Choroid plexus epithelial cell (primary cell): ENCODE measurements at regions not wholly inside any gene's neighbourhood (a gene's known extent, or its start where the extent isn't known, plus 50 kb on each side); places are given as distances from the start of the nearest gene placed in this dataset.
A peak's percentile ranks its signal among the peaks of the same experiment; 100 is the strongest.

ENCODE experiments used
- DNase-seq: peaks from one replicate; pipeline ENCODE4 v3.0.0-alpha.2; 2010; ENCODE audit warnings: low read depth
- H3K4me3 ChIP-seq: 2 replicates; pipeline ENCODE4 v1.5.1; 2011; ENCODE audit warnings: low read depth, mild to moderate bottlenecking, control low read depth, low read length, moderate library complexity
- TF ChIP-seq, protein P1 (sequence below): conservative IDR thresholded peaks from 2 replicates; pipeline ENCODE4 v1.5.1; 2011; ENCODE audit warnings: low read depth, mild to moderate bottlenecking, control low read depth, inconsistent platforms, low read length, moderate library complexity

DNA sequence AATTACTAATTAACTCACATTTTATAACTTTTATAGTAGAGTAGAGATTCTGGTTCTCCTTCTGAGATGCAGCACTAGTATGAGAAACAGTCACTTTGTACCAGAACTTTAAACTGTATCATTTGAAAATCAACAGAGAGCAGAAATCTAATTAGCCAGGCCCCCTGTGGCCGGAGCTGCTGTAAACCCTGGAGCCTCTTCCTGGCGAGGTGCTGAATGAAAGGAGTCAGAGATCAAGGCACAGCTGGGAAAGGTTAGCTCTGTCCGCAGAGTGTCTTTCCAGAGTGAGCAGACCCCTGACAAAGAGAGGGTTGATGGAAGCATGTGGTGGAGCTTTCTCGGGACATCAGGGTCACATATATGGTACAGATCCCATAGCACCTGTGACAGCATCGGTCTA, 703.8 kb downstream of the RFPL4B start:
- peak; percentile 44 for DNase-seq
- TF ChIP-seq, protein P1, sequence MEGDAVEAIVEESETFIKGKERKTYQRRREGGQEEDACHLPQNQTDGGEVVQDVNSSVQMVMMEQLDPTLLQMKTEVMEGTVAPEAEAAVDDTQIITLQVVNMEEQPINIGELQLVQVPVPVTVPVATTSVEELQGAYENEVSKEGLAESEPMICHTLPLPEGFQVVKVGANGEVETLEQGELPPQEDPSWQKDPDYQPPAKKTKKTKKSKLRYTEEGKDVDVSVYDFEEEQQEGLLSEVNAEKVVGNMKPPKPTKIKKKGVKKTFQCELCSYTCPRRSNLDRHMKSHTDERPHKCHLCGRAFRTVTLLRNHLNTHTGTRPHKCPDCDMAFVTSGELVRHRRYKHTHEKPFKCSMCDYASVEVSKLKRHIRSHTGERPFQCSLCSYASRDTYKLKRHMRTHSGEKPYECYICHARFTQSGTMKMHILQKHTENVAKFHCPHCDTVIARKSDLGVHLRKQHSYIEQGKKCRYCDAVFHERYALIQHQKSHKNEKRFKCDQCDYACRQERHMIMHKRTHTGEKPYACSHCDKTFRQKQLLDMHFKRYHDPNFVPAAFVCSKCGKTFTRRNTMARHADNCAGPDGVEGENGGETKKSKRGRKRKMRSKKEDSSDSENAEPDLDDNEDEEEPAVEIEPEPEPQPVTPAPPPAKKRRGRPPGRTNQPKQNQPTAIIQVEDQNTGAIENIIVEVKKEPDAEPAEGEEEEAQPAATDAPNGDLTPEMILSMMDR: peak; percentile 9
- no peak overlapping the region for H3K4me3 ChIP-seq

DNA sequence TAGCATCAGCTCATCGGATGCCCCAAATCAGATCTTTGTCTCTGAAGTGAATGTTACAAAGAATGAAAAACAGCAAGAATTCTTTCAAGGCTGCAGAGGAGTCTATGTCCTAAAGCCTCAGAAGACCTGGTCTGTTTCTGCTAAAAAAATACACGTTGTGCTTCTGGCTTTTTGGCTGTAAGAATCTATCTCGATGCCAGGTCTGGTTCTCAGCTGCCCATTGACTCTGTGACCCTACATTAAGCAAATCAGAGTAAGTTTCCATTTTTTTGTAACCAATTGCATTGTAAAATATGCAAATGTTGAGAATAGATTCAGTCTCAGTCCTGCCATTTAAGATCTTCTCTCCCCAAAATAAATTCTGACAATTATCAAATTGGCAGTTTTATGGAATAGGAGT, 705.4 kb downstream of the RFPL4B start:
- TF ChIP-seq, protein P1: no peak
- no peak for DNase-seq
- no peak overlapping the region for H3K4me3 ChIP-seq

DNA sequence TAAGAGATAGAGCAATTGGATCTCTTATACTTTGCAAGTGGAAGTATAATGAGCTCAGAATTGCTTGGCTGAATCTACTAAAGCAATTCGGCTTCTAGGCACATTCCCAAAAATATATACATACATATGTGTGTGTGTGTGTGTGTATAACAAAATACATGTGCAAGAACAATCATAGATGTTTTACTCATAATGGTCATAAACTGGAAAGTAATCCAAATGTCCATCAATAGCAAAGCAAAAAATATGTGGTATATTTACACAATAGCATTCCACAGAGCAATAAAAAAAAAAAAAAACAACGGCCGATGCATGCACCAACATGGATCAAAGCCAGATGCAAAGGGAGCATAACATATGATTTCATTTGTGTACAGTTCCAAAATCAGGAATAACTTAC, 707.9 kb downstream of the RFPL4B start:
- TF ChIP-seq, protein P1: no peak
- no peak for DNase-seq
- H3K4me3 ChIP-seq: no peak overlapping the region

DNA sequence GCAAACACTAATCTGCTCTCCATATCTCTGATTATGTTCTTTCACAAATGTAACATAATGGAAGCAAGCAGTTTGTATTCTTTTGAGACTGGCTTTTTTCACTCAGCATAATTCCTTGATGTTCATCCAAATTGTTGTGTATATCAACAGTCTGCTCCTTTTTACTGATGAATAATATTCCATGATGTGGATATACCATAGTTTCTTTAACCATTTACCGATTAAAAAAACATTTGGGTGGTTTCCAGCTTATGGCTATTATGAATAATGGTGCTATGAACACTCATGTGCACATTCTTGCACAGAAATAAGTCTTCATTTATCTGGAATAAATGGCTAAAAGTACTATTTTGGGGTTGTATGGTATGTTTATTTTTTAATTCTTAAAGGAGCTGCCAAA, 708.9 kb downstream of the RFPL4B start:
- TF ChIP-seq, protein P1: no peak
- DNase-seq: no peak
- H3K4me3 ChIP-seq: no peak overlapping the region

DNA sequence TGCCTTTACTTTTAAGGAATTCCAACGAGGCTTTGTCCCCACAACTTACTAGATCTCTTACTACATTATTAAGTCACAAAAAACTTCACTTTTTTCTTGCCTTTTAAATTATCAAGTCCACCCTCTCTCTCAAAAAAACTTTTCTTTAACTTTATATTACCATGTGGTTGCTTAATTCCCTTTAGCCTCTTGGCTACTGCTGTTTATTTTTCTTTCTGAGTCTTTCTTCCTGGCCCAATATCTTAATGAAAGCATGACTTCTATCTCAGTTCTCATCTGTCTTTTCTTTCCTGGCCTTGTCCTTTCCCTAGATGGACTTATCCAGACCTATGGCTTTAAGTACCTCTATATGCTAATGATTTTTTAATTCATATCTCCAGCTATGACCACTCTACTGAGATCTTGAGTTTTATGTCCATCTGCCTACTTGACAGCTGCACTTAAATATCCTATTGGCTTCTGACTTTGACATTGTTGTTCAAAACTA, 710.5 kb downstream of the RFPL4B start:
- H3K4me3 ChIP-seq: no peak overlapping the region
- TF ChIP-seq, protein P1: no peak
- DNase-seq: peak; percentile 39

DNA sequence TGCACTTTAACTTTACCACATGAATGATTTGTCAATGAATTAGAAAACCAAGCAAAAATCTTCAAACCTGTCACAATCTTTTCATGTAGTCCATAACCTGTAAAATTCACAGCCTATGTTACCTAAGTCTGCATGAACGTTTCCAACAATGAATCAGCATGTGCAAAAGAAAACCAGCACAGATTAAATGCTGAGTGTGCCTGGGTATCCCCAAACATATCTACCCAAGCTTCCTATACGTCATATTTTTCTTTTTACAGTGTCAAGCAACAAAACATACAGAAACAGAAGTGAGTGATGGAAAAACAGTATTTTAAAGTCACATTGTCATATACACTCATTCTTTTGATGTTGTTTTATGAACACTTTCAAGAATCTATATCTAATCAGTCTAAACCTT, 713.5 kb downstream of the RFPL4B start:
- TF ChIP-seq, protein P1: no peak
- DNase-seq: no peak
- H3K4me3 ChIP-seq: no peak overlapping the region

DNA sequence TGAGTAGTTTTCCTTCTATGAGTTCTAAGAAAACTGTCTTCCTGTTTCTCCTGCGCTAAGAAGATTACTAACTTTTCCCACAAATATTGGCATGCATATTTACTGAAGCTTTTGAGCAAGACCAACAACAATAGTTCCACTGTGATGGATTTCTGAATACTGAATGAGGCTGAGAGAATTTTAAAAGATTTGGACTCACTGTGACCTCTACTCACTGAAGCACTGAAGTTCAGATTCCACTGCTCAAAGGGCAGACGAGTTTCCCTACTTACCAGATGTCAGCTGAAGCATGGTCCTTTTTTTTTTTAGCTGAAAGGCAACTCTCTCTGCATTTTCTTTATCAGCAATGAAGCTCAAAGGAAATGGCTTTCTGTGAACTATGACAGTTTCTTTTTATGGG, 718.5 kb downstream of the RFPL4B start:
- peak; percentile 91 for DNase-seq
- TF ChIP-seq, protein P1: no peak
- H3K4me3 ChIP-seq: no peak overlapping the region
